Jurkat, Clone E6-1 (cell line): ENCODE measurements at regions not wholly inside any gene's neighbourhood (a gene's known extent, or its start where the extent isn't known, plus 50 kb on each side); places are given as distances from the start of the nearest gene placed in this dataset.
"Not testable (repeated sequence)": the region's sequence is repeated elsewhere in the genome, so short reads cannot be mapped to it uniquely, and the experiment has no call there.

Experiments
- DNase-seq: peaks from one replicate; pipeline ENCODE4 v3.0.0-alpha.2; 2011; ENCODE audit warnings: low read depth, low spot score
- H3K4me3 ChIP-seq: 2 replicates; pipeline ENCODE4 v1.5.1; 2011; ENCODE audit warnings: mild to moderate bottlenecking, low read length, control low read depth, moderate library complexity

- DNase-seq, H3K4me3 ChIP-seq: not testable (repeated sequence)
These were observed 196.9 kb downstream of the SPATA31A1 start for GRCh38 chr9:39552242-39552881.

DNA sequence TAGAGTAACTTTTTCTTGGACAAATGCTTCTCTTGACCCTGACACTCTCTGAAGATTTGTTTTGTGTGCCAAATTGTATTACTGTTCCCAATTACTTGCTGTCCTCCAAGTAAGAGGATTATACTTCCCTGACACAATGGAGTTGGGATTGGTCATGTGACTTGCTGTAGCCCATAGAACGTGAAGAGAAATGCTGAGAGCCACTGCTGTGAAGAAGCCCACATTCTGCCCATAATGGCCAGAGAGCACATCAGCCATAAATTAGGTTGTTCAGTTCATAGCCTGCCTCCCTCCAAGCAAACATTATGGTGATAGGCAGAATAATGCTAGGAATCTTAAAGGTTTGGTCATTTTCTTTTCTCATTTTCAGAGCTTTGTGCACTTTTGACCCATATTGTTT is 198.9 kb downstream of the SPATA31A1 start:
- H3K4me3 ChIP-seq, DNase-seq: not testable (repeated sequence)

- not testable (repeated sequence) for DNase-seq, H3K4me3 ChIP-seq
These were observed 203.9 kb downstream of the SPATA31A1 start for GRCh38 chr9:39559384-39559783.

DNA sequence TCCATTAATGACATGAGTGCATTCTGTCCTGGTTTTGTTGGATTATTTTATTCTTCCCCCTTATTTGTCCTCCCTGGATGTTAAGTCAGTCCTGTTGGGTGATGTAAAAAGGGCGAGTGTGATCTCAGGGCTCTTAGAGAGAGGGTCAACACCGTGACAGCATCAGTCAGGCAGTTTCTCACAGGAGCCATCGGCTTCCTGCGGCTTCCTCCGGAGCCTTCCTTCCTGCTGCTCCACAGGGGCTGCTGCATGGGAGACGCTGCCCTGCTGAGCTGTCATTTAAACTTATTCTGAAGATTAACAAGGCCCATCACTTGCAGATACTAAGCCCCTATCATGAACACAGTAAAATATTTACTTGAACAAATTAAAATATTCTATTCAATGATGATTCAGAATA is 211.3 kb downstream of the SPATA31A1 start:
- not testable (repeated sequence) for DNase-seq, H3K4me3 ChIP-seq

GRCh38 chr9:39567396-39567795 is 211.9 kb downstream of the SPATA31A1 start:
- not testable (repeated sequence) for H3K4me3 ChIP-seq, DNase-seq

GRCh38 chr9:39568900-39569299 is 213.4 kb downstream of the SPATA31A1 start:
- DNase-seq, H3K4me3 ChIP-seq: not testable (repeated sequence)

DNA sequence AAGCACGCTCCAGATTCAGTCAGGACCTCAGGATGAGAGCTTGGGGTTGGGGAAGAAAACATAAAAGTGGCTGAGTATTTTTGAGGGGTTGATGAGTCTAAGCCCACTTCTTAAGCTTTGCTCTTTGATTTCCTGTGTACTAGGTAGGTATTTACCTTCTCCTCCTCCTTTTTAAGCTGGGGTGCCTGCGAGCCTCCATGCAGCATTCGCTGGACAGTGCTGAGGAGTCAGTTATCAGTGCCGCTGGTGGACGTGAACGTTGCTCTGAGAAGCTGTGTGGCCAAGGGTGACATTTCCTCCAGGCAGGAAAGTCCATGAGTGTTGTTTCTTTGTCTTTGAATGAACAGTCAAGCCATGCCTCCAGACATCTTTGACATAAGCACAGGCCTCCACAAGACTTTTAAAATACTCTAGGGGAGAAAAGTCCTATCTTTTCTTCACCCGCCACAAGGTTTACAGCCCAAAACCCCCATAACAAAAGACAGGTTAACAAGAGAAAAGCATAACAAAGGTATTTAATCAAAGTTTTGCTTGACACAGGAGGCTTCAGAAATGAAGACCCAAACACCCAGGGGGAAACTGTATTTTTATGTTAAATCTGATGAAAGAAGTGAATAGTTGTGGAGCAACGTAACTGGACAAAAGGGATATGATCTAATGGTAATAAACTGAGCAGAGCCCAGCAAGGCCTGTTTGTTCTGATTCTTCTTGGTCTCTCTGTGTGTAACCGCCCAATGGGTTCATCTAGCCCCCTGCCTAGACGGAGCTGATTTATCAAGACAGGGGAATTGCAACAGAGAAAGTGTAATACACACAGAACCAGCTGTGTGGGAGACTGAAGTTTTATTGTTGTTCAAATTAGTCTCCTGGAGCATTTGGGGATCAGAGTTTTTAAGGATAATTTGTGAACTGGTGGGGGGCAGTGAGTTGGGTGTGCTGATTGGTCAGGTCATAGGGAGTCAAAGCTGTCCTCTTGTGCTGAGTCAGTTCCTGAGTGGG is 217.9 kb downstream of the SPATA31A1 start:
- not testable (repeated sequence) for DNase-seq, H3K4me3 ChIP-seq

DNA sequence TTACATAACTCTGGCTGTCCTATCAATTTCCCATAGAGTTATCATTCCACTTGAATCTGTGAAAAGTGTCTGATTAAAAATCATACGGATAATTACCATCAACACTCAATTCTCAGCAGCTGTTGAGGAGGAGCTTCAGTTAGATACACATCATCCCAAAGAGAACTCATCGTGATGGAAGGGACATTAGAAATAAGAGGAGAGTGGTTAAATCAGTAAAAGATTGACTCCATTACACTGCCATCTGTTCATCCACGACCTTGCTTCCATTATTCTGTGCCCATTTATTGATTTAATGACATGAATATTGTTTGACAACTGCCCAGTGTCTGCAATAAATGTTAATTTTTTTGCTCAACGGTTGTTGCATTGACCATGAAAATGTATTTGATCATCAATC is 223.5 kb downstream of the SPATA31A1 start:
- not testable (repeated sequence) for DNase-seq, H3K4me3 ChIP-seq

DNA sequence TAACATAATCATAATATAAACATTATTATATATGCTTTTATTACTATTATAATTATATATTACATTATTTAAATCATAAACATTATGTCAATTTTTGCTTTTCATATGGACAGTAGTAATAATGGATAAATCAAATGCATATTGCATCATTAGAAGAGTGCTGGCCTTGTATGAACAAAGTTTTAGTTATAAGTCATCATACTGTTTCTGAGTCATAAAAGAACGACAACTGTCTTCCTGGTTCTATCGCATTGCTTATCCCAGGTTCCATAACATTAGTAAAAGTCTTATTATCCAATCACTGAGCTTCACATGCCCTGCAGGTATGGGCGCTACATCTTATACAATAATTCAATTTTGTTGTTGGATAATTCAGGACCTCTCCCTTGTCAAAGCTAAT is 225.8 kb downstream of the SPATA31A1 start:
- H3K4me3 ChIP-seq, result not testable (repeated sequence)

GRCh38 chr9:39582677-39583412 is 227.4 kb downstream of the SPATA31A1 start:
- not testable (repeated sequence) for H3K4me3 ChIP-seq, DNase-seq

More for the DNA sequence above, 225.8 kb downstream of the SPATA31A1 start:
- not testable (repeated sequence) for DNase-seq

- not testable (repeated sequence) for H3K4me3 ChIP-seq, DNase-seq
These were observed 227.9 kb downstream of the SPATA31A1 start for GRCh38 chr9:39583413-39583747.

DNA sequence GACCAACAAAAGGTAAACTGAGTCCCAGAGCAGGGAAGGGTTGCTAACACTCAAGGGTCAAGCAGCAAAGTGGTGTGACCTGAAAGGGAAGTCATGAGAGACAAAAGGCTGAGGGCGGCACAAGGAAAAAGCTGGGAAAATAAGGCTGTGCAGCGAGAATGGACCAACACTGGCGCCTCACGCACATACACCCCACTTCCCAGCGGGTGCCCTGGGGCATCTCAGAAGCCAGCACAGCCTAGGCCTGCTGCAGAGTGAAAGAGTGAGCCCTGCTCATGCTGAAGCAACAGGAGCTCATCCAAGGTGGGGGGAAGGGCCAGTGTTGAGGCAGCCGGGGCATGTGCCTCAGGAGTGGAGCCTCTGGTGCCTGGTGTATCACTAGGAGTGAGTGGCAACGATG is 229.8 kb downstream of the SPATA31A1 start:
- not testable (repeated sequence) for DNase-seq, H3K4me3 ChIP-seq

DNA sequence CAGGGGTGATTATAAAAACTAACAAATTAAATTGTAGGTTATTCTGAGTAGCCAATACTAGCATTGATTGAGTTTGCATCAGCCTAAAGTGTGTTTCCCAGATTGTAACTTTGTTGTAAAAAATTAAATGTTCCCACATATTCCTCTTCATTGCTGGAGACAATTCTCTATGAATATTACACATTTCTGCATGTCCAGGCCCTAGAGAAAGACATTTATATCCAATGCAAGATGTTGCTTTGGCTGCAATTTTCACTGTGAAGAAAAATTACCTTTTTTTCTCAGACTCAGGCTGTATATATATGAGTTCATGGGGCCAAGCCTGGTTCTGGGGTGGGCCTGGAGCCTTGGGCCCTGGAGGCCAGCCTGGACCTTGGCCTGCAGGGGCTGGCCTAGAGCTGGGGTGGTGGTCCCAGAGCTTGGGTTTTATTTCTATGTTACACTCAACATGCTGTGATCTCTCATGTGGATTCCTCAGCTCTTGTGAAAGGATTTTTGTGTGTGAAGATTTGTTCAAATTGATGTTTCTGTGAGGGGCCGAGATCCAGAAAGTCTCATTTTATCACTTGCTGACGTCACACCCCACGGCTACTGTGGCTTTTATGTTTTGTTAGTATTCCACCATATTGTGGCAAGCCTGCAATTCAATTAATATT is 232.5 kb downstream of the SPATA31A1 start:
- DNase-seq, result no peak
- no peak overlapping the region for H3K4me3 ChIP-seq

DNA sequence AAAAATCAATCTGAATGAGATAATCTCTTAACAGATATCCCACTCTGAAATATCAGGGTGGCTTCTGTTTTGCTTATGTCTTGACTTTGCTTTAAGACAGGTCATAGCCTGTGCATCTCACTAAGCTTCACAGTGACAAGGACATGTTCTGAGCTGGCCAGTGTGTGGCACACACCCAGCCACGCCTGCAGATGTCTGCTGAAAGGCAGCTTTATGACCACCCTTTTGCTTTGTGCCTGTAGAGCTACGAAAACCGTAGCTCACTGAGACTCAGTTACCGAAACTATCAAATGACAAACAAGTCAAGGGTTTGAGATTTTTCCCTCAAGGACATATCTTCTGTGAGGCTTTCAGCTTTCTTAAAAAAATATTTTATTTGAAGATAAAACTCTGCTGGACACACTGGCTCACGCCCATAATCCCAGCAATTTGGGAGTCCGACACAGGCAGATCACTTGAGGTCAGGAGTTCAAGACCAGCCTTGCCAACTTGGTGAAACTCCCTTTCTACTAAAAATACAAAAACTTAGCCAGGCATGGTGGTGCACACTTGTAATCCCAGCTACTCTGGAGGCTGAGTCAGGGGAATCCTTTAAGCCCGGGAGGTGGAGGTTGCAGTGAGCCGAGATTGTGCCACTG is 233.2 kb downstream of the SPATA31A1 start:
- H3K4me3 ChIP-seq, result no peak overlapping the region
- no peak for DNase-seq

DNA sequence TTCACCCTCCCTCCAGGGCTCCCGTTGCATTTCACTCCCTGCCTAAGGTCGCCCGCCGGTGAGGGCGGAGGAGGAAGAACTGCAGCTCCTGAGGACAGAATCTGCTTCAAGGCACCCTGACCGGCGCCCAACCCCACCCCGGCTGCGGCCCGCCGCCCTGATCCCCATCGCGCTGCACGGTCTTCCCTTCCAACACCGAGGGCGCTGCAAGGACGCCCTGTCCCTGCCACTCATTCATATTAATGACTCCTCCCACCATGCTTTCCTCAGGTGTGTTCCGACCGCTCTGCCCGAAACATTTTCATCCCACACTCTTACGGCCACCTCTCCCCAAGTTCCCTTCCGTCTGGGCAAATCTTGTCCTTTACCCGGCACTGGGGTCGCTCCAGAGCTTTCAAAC is 248.6 kb downstream of the SPATA31A1 start:
- DNase-seq, H3K4me3 ChIP-seq: not testable (repeated sequence)

DNA sequence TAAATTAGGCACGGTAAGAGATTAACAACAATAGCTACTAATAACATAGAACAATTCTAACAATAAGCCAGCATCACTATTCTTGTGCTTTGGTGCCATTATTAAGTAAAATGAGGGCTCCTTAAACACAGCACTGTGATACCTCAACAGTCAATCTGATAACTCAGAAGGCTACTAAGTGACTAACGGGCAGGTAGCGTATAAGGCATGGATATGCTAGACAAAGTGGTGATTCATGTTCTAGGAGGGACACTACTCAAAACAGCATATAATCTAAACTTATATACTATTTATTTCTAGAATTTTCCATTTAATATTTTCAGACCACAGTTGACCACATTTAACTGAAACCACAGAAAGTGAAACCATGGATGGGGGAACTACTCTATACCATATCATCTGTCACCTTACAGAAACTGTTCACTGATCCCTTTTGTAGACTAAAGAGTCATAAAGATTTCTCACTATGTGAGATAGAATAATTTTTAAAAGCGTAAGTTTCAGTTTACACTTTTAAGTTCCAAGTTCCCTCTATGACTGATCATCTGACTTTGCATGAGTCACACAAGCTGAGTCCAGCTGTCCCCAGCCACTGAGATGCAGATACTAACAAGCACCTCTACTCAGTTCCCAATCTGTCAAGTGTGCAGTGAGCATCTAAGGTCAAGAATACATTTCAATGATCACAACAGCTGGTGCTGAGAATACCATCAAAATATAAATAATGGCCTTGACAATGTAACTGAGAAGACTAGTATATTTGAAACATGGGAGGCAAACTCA is 256.2 kb downstream of the SPATA31A1 start:
- not testable (repeated sequence) for H3K4me3 ChIP-seq, DNase-seq

DNA sequence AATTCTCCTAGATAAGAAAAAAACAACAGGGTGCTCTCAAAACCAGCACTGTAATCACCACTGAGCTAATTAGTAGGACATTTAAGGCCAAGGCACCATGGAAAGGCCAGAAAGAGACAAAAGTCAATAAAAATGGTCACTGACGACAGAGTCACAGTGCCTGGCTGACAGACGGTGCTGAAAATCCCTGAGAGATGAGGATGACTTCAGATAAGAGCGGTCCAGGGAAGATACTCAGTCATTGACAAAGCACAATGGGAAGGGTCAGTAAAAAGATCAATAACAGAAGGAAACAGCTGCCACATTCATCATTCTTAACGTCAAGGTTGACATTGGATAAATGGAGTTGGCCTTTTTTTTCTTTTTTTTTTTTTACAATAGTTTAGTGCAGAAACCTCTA is 261.0 kb downstream of the SPATA31A1 start:
- H3K4me3 ChIP-seq, DNase-seq: not testable (repeated sequence)

DNA sequence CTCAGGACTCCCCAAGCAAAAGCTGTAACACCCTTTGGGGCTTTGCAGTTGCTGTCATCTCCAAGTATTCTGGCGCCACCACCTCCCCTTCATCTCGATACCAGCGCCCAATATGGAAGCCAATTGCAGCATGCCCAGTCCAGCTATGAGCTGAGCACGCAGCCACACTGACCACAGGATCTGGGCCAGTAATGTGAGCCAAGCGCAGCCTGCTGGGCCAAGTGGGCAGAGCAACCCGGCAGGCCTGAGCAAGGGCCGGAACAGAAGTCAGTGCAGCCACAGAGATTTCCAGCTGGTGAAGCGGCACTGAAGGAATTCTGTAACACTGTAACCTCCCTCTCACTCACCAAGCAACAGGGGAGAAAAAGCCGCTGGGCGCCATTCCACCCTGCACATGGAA is 268.6 kb downstream of the SPATA31A1 start:
- not testable (repeated sequence) for DNase-seq

More for the DNA sequence above, 268.6 kb downstream of the SPATA31A1 start:
- H3K4me3 ChIP-seq, result not testable (repeated sequence)
